Lung (tissue), 11 donors: ENCODE measurements at regions not wholly inside any gene's neighbourhood (a gene's known extent, or its start where the extent isn't known, plus 50 kb on each side); places are given as distances from the start of the nearest gene placed in this dataset.
A peak's percentile ranks its signal among the peaks of the same experiment; 100 is the strongest.

ENCODE experiments used
- ATAC-seq: fragments of 200-7000 bp; cut with Tn5 transposase; one replicate; pipeline ENCODE4 v1.9.1; 2020; ENCODE audit warnings: moderate number of reproducible peaks; ENCODE audit not compliant: insufficient read depth, low FRiP score
- DNase-seq, 3 donors: peaks; one replicate each; pipeline ENCODE4 v3.0.0-alpha.2; 2013 to 2017
- H3K27ac ChIP-seq, 2 donors: one replicate each; pipeline ENCODE4 v1.5.1; 2013; ENCODE audit warnings: mild to moderate bottlenecking in 2 of 2, moderate library complexity in 2 of 2, control low read depth in 1 of 2, inconsistent platforms in 1 of 2, low read depth in 1 of 2, low read length in 1 of 2
- H3K27me3 ChIP-seq, 3 donors: one replicate each; pipeline ENCODE4 v1.5.1; 2013; ENCODE audit warnings: low read length in 2 of 3; ENCODE audit not compliant: control insufficient read depth in 3 of 3, insufficient read depth in 3 of 3
- H3K36me3 ChIP-seq, 4 donors: one replicate each; pipeline ENCODE4 v1.5.1; 2013; ENCODE audit warnings: low read length in 4 of 4, mild to moderate bottlenecking in 1 of 4, moderate library complexity in 1 of 4; ENCODE audit not compliant: control insufficient read depth in 4 of 4, insufficient read depth in 4 of 4
- H3K4me1 ChIP-seq, 5 donors: one replicate each; pipeline ENCODE4 v1.5.1; 2013; ENCODE audit warnings: low read length in 5 of 5, mild to moderate bottlenecking in 2 of 5, moderate library complexity in 1 of 5; ENCODE audit not compliant: control insufficient read depth in 5 of 5, insufficient read depth in 5 of 5
- H3K4me3 ChIP-seq: one replicate; pipeline ENCODE4 v1.5.1; 2013; ENCODE audit warnings: mild to moderate bottlenecking, control low read depth, moderate library complexity
- H3K9ac ChIP-seq, 2 donors: one replicate each; pipeline ENCODE4 v1.5.1; 2013; ENCODE audit warnings: low read length in 2 of 2, control low read depth in 1 of 2; ENCODE audit not compliant: insufficient read depth in 1 of 2
- H3K9me3 ChIP-seq, 4 donors: one replicate each; pipeline ENCODE4 v1.5.1; 2013; ENCODE audit warnings: low read length in 3 of 4, mild to moderate bottlenecking in 1 of 4, moderate library complexity in 1 of 4; ENCODE audit not compliant: control insufficient read depth in 4 of 4, insufficient read depth in 3 of 4
- CTCF ChIP-seq: IDR thresholded peaks from 2 replicates; pipeline ENCODE4 v1.5.1; 2012; ENCODE audit warnings: mild to moderate bottlenecking; ENCODE audit errors: control extremely low read depth, extremely low read depth
- WGBS, 2 donors: extraction: QIAGEN DNeasy Blood & Tissue Kit; methylation state at CpG; one replicate each; pipeline ENCODE4 v1.1.7; 2013; 5-methylcytosine and 5-hydroxymethylcytosine counted together
- donor health status: control.
- donor health status: control.
- donor health status: Bipolar disorder and iron deficiency.
- donor health status: healthy.
- donor health status: DM: yes; HTN: yes; CAD: no.

- Histone ChIP-seq H3K27ac (no peak overlapping the region), H3K36me3 (no peaks in the 10 kb centered on the region), H3K4me1 (peaks cover 0 to 5% (median 0%) of the 10 kb centered on the region in 5 donors), H3K27me3 (no peaks in the 10 kb centered on the region), H3K9ac (no peak overlapping the region), H3K9me3 (peaks cover 0 to 2% (median 0%) of the 10 kb centered on the region in 4 donors), H3K4me3 (no peak overlapping the region)
- no peak for TF ChIP-seq CTCF
- ATAC-seq (no peak), DNase-seq (no peak)
- 43 to 55% methylated on average over 1 of the region's 1 CpG for WGBS, 2 donors
Measured at GRCh38 chr9:17865881-17866280, 287.0 kb downstream of the SH3GL2 start.

GRCh38 chr9:17870722-17871121, 291.9 kb downstream of the SH3GL2 start:
- no peak for ATAC-seq
- Histone ChIP-seq H3K9me3 (peaks cover 0 to 4% (median under 1%) of the 10 kb centered on the region in 4 donors), H3K4me3 (no peak overlapping the region), H3K36me3 (no peaks in the 10 kb centered on the region), H3K27ac (no peak overlapping the region), H3K4me1 (peaks cover 0 to 8% (median 0%) of the 10 kb centered on the region in 5 donors), H3K27me3 (no peaks in the 10 kb centered on the region), H3K9ac (no peak overlapping the region)
- 74 to 76% methylated on average over 2 of the region's 2 CpGs for WGBS, 2 donors
- DNase-seq: peak in 2 of 3 donors; percentile 40 to 55
- no peak for TF ChIP-seq CTCF

- Histone ChIP-seq H3K27ac (no peak overlapping the region), H3K4me3 (no peak overlapping the region), H3K36me3 (no peaks in the 10 kb centered on the region), H3K27me3 (no peaks in the 10 kb centered on the region), H3K9me3 (peaks cover 0 to 4% (median under 1%) of the 10 kb centered on the region in 4 donors), H3K4me1 (peaks cover 0 to 8% (median 0%) of the 10 kb centered on the region in 5 donors), H3K9ac (no peak overlapping the region)
- ATAC-seq (no peak), DNase-seq (peak in 1 of 3 donors; percentile 61)
- no peak for TF ChIP-seq CTCF
- WGBS, 2 donors: 88 to 91% methylated on average over 2 of the region's 2 CpGs
Measured at GRCh38 chr9:17871213-17871890, 292.5 kb downstream of the SH3GL2 start.
